ENCODE measurements at regions not wholly inside any gene's neighbourhood (a gene's known extent, or its start where the extent isn't known, plus 50 kb on each side); places are given as distances from the start of the nearest gene placed in this dataset.
"Not testable (repeated sequence)": the region's sequence is repeated elsewhere in the genome, so short reads cannot be mapped to it uniquely, and the experiment has no call there.

- Histone ChIP-seq H3K4me3 (no peak overlapping the region), H3K27ac (no peak overlapping the region)
These were observed 1372.1 kb upstream of the SEL1L start for GRCh38 chr14:82905762-82906161.

GRCh38 chr14:82911930-82912329, 1378.3 kb upstream of the SEL1L start:
- Histone ChIP-seq H3K27ac (no peak overlapping the region), H3K4me3 (no peak overlapping the region)

GRCh38 chr14:82913396-82913795, 1379.7 kb upstream of the SEL1L start:
- Histone ChIP-seq H3K4me3 (no peak overlapping the region), H3K27ac (no peak overlapping the region)

- Histone ChIP-seq H3K27ac (no peak overlapping the region), H3K4me3 (no peak overlapping the region)
These were observed 1381.7 kb upstream of the SEL1L start for GRCh38 chr14:82915381-82915780.

GRCh38 chr14:82935691-82936090, 1402.0 kb upstream of the SEL1L start:
- Histone ChIP-seq H3K27ac (no peak overlapping the region), H3K4me3 (no peak overlapping the region)

- Histone ChIP-seq H3K27ac (no peak overlapping the region), H3K4me3 (no peak overlapping the region)
These were observed 1417.5 kb upstream of the SEL1L start for GRCh38 chr14:82951171-82951570.

GRCh38 chr14:82963756-82964155, 1430.1 kb upstream of the SEL1L start:
- H3K4me3 ChIP-seq = no peak overlapping the region
- no peak overlapping the region for H3K27ac ChIP-seq

GRCh38 chr14:82987502-82988124, 1454.0 kb upstream of the SEL1L start:
- H3K4me3 ChIP-seq = no peak overlapping the region

GRCh38 chr14:82994547-82994946, 1460.9 kb upstream of the SEL1L start:
- not testable (repeated sequence) for H3K4me3 ChIP-seq, H3K27ac ChIP-seq

More at GRCh38 chr14:82987502-82988124, 1454.0 kb upstream of the SEL1L start:
- no peak overlapping the region for H3K27ac ChIP-seq

- no peak overlapping the region for H3K4me3 ChIP-seq
These were observed 1466.1 kb upstream of the SEL1L start for GRCh38 chr14:82999802-83000201.

GRCh38 chr14:83004456-83005006, 1470.9 kb upstream of the SEL1L start:
- H3K27ac ChIP-seq = no peak overlapping the region
- H3K4me3 ChIP-seq = no peak overlapping the region

More at GRCh38 chr14:82999802-83000201, 1466.1 kb upstream of the SEL1L start:
- H3K27ac ChIP-seq = no peak overlapping the region

GRCh38 chr14:83006121-83006670, 1472.5 kb upstream of the SEL1L start:
- Histone ChIP-seq H3K27ac (no peak overlapping the region), H3K4me3 (no peak overlapping the region)

GRCh38 chr14:83007052-83007451, 1473.4 kb upstream of the SEL1L start:
- H3K4me3 ChIP-seq, H3K27ac ChIP-seq: not testable (repeated sequence)

- Histone ChIP-seq H3K27ac (no peak overlapping the region), H3K4me3 (no peak overlapping the region)
These were observed 1474.1 kb upstream of the SEL1L start for GRCh38 chr14:83007641-83008225.

GRCh38 chr14:83017296-83017695, 1483.6 kb upstream of the SEL1L start:
- no peak overlapping the region for H3K27ac ChIP-seq
- H3K4me3 ChIP-seq = no peak overlapping the region

- no peak overlapping the region for H3K4me3 ChIP-seq
- H3K27ac ChIP-seq = no peak overlapping the region
These were observed 1486.2 kb upstream of the SEL1L start for GRCh38 chr14:83019744-83020414.

GRCh38 chr14:83021323-83021722, 1487.7 kb upstream of the SEL1L start:
- Histone ChIP-seq H3K4me3 (no peak overlapping the region), H3K27ac (no peak overlapping the region)

- H3K4me3 ChIP-seq = no peak overlapping the region
- no peak overlapping the region for H3K27ac ChIP-seq
These were observed 1489.7 kb upstream of the SEL1L start for GRCh38 chr14:83023369-83023768.

GRCh38 chr14:83041224-83041623, 1507.6 kb upstream of the SEL1L start:
- Histone ChIP-seq H3K4me3 (no peak overlapping the region), H3K27ac (no peak overlapping the region)

- no peak overlapping the region for H3K27ac ChIP-seq
- no peak overlapping the region for H3K4me3 ChIP-seq
These were observed 1509.2 kb upstream of the SEL1L start for GRCh38 chr14:83042858-83043257.

GRCh38 chr14:83044001-83044400, 1510.3 kb upstream of the SEL1L start:
- Histone ChIP-seq H3K4me3 (no peak overlapping the region), H3K27ac (no peak overlapping the region)
